Natural killer cell treated with Interleukin-12 subunit alpha and Interleukin-12 subunit beta and Interleukin-15 and Interleukin-18, amount 100 ng/mL, for 72 hours (primary cell): ENCODE measurements at regions not wholly inside any gene's neighbourhood (a gene's known extent, or its start where the extent isn't known, plus 50 kb on each side); places are given as distances from the start of the nearest gene placed in this dataset.
A peak's percentile ranks its signal among the peaks of the same experiment; 100 is the strongest.
"Not testable (repeated sequence)": the region's sequence is repeated elsewhere in the genome, so short reads cannot be mapped to it uniquely, and the experiment has no call there.

ENCODE experiments used
- ATAC-seq, 2 donors: fragments of 150-1000 bp; cut with Tn5 transposase in 1 of 2; sonication (Bioruptor Pico), chemical (Tn5 transposase) in 1 of 2; 2 replicates each; pipeline ENCODE4 v1.10.0; 2021
- DNase-seq: peaks from one replicate; pipeline ENCODE4 v3.0.0; 2022; ENCODE audit warnings: low spot score
- H3K27ac Mint-ChIP-seq, 2 donors: 1 replicate in 1 of 2; 2 replicates in 1 of 2; pipeline ENCODE4 v1.8.0; 2022; ENCODE audit warnings: mixed read lengths in 2 of 2, mild to moderate bottlenecking in 1 of 2, moderate library complexity in 1 of 2
- H3K27me3 Mint-ChIP-seq, 2 donors: 1 replicate in 1 of 2; 2 replicates in 1 of 2; pipeline ENCODE4 v1.8.0; 2022; ENCODE audit warnings: mixed read lengths in 2 of 2
- H3K36me3 Mint-ChIP-seq: one replicate; pipeline ENCODE4 v1.8.0; 2022; ENCODE audit warnings: mixed read lengths
- H3K4me1 Mint-ChIP-seq, 2 donors: 1 replicate in 1 of 2; 2 replicates in 1 of 2; pipeline ENCODE4 v1.8.0; 2022; ENCODE audit warnings: low read depth in 2 of 2, mixed read lengths in 2 of 2, mild to moderate bottlenecking in 1 of 2
- H3K4me3 Mint-ChIP-seq: one replicate; pipeline ENCODE4 v1.8.0; 2022; ENCODE audit warnings: mixed read lengths
- H3K9me3 Mint-ChIP-seq: 2 replicates; pipeline ENCODE4 v1.8.0; 2022; ENCODE audit warnings: mixed read lengths

GRCh38 chr12:73951956-73952703 lies 585.5 kb upstream of the ATXN7L3B start:
- Mint-ChIP-seq H3K4me1 (no peaks in the 10 kb centered on the region), H3K4me3 (no peak overlapping the region), H3K9me3 (peaks cover 27% of the 10 kb centered on the region), H3K27me3 (no peaks in the 10 kb centered on the region), H3K36me3 (no peaks in the 10 kb centered on the region), H3K27ac (no peak overlapping the region)
- DNase-seq = no peak
- ATAC-seq = no peak

- no peak overlapping the region for H3K4me3 Mint-ChIP-seq
- DNase-seq = no peak
- no peak overlapping the region for H3K27ac Mint-ChIP-seq
- H3K4me1 Mint-ChIP-seq = no peaks in the 10 kb centered on the region
- H3K36me3 Mint-ChIP-seq = no peaks in the 10 kb centered on the region
- no peaks in the 10 kb centered on the region for H3K9me3 Mint-ChIP-seq
- no peak for ATAC-seq
- no peaks in the 10 kb centered on the region for H3K27me3 Mint-ChIP-seq
Observed at GRCh38 chr12:73964641-73965040, 573.0 kb upstream of the ATXN7L3B start.

- H3K4me1 Mint-ChIP-seq = no peaks in the 10 kb centered on the region
- H3K9me3 Mint-ChIP-seq = peaks cover 12% of the 10 kb centered on the region
- H3K4me3 Mint-ChIP-seq = no peak overlapping the region
- DNase-seq (no peak), ATAC-seq (no peak)
- H3K36me3 Mint-ChIP-seq = peaks cover 6% of the 10 kb centered on the region
- H3K27ac Mint-ChIP-seq = no peak overlapping the region
- H3K27me3 Mint-ChIP-seq = no peaks in the 10 kb centered on the region
Observed at GRCh38 chr12:73973486-73973885, 564.1 kb upstream of the ATXN7L3B start.

GRCh38 chr12:73984552-73984951 lies 553.1 kb upstream of the ATXN7L3B start:
- no peak for DNase-seq
- no peak for ATAC-seq
- H3K36me3 Mint-ChIP-seq = no peaks in the 10 kb centered on the region
- no peaks in the 10 kb centered on the region for H3K27me3 Mint-ChIP-seq
- peaks cover 7% of the 10 kb centered on the region for H3K9me3 Mint-ChIP-seq
- no peak overlapping the region for H3K4me3 Mint-ChIP-seq
- H3K4me1 Mint-ChIP-seq = no peaks in the 10 kb centered on the region
- no peak overlapping the region for H3K27ac Mint-ChIP-seq

- Mint-ChIP-seq H3K27me3 (no peaks in the 10 kb centered on the region), H3K9me3 (peaks cover 3% of the 10 kb centered on the region), H3K4me1 (no peaks in the 10 kb centered on the region), H3K4me3 (no peak overlapping the region), H3K27ac (no peak overlapping the region), H3K36me3 (no peaks in the 10 kb centered on the region)
- ATAC-seq (no peak), DNase-seq (no peak)
Observed at GRCh38 chr12:73991138-73991537, 546.5 kb upstream of the ATXN7L3B start.

- DNase-seq (no peak), ATAC-seq (no peak)
- no peak overlapping the region for H3K4me3 Mint-ChIP-seq
- no peaks in the 10 kb centered on the region for H3K9me3 Mint-ChIP-seq
- H3K27ac Mint-ChIP-seq = no peak overlapping the region
- no peaks in the 10 kb centered on the region for H3K27me3 Mint-ChIP-seq
- no peaks in the 10 kb centered on the region for H3K4me1 Mint-ChIP-seq
- H3K36me3 Mint-ChIP-seq = no peaks in the 10 kb centered on the region
Observed at GRCh38 chr12:73998894-73999293, 538.7 kb upstream of the ATXN7L3B start.

- no peaks in the 10 kb centered on the region for H3K4me1 Mint-ChIP-seq
- H3K4me3 Mint-ChIP-seq = no peak overlapping the region
- H3K9me3 Mint-ChIP-seq = no peaks in the 10 kb centered on the region
- no peaks in the 10 kb centered on the region for H3K27me3 Mint-ChIP-seq
- no peak overlapping the region for H3K27ac Mint-ChIP-seq
- H3K36me3 Mint-ChIP-seq = no peaks in the 10 kb centered on the region
- no peak for DNase-seq
- no peak for ATAC-seq
Observed at GRCh38 chr12:74015118-74015517, 522.5 kb upstream of the ATXN7L3B start.

- H3K27ac Mint-ChIP-seq = not testable (repeated sequence)
Observed at GRCh38 chr12:74016324-74016723, 521.3 kb upstream of the ATXN7L3B start.

GRCh38 chr12:74018849-74019248 lies 518.8 kb upstream of the ATXN7L3B start:
- H3K9me3 Mint-ChIP-seq = no peaks in the 10 kb centered on the region
- peaks cover 0 to 3% of the 10 kb centered on the region in 2 donors for H3K4me1 Mint-ChIP-seq
- ATAC-seq (no peak), DNase-seq (no peak)
- no peak overlapping the region for H3K27ac Mint-ChIP-seq
- no peaks in the 10 kb centered on the region for H3K36me3 Mint-ChIP-seq
- H3K4me3 Mint-ChIP-seq = no peak overlapping the region
- no peaks in the 10 kb centered on the region for H3K27me3 Mint-ChIP-seq

More at GRCh38 chr12:74016324-74016723, 521.3 kb upstream of the ATXN7L3B start:
- H3K4me3 Mint-ChIP-seq, DNase-seq, H3K36me3 Mint-ChIP-seq, H3K4me1 Mint-ChIP-seq, H3K9me3 Mint-ChIP-seq, ATAC-seq, H3K27me3 Mint-ChIP-seq: not testable (repeated sequence)

GRCh38 chr12:74021937-74022336 lies 515.7 kb upstream of the ATXN7L3B start:
- Mint-ChIP-seq H3K4me3 (no peak overlapping the region), H3K36me3 (no peaks in the 10 kb centered on the region), H3K27me3 (no peaks in the 10 kb centered on the region), H3K9me3 (no peaks in the 10 kb centered on the region), H3K4me1 (peaks cover 0 to 3% of the 10 kb centered on the region in 2 donors), H3K27ac (no peak overlapping the region)
- ATAC-seq = peak in 1 of 2 donors; percentile 65
- DNase-seq = no peak

GRCh38 chr12:74031045-74031444 lies 506.6 kb upstream of the ATXN7L3B start:
- DNase-seq (no peak), ATAC-seq (no peak)
- Mint-ChIP-seq H3K27ac (no peak overlapping the region), H3K4me1 (no peaks in the 10 kb centered on the region), H3K36me3 (no peaks in the 10 kb centered on the region), H3K4me3 (no peak overlapping the region), H3K9me3 (no peaks in the 10 kb centered on the region), H3K27me3 (no peaks in the 10 kb centered on the region)

- Mint-ChIP-seq H3K27ac (no peak overlapping the region), H3K27me3 (no peaks in the 10 kb centered on the region), H3K36me3 (no peaks in the 10 kb centered on the region), H3K9me3 (no peaks in the 10 kb centered on the region), H3K4me3 (no peak overlapping the region), H3K4me1 (no peaks in the 10 kb centered on the region)
- DNase-seq = no peak
- no peak for ATAC-seq
Observed at GRCh38 chr12:74033531-74033930, 504.1 kb upstream of the ATXN7L3B start.

- H3K36me3 Mint-ChIP-seq, ATAC-seq, H3K27ac Mint-ChIP-seq, H3K27me3 Mint-ChIP-seq, H3K4me1 Mint-ChIP-seq, H3K4me3 Mint-ChIP-seq, DNase-seq: not testable (repeated sequence)
- peaks cover 11% of the 10 kb centered on the region for H3K9me3 Mint-ChIP-seq
Observed at GRCh38 chr12:74039138-74039537, 498.5 kb upstream of the ATXN7L3B start.

GRCh38 chr12:74043343-74043742 lies 494.3 kb upstream of the ATXN7L3B start:
- Mint-ChIP-seq H3K27me3 (no peaks in the 10 kb centered on the region), H3K36me3 (no peaks in the 10 kb centered on the region), H3K4me1 (no peaks in the 10 kb centered on the region), H3K27ac (no peak overlapping the region), H3K9me3 (peaks cover 11% of the 10 kb centered on the region), H3K4me3 (no peak overlapping the region)
- DNase-seq (no peak), ATAC-seq (no peak)

GRCh38 chr12:74049348-74049747 lies 488.3 kb upstream of the ATXN7L3B start:
- DNase-seq = no peak
- no peaks in the 10 kb centered on the region for H3K4me1 Mint-ChIP-seq
- ATAC-seq = no peak
- H3K36me3 Mint-ChIP-seq = no peaks in the 10 kb centered on the region
- no peak overlapping the region for H3K27ac Mint-ChIP-seq
- H3K4me3 Mint-ChIP-seq = no peak overlapping the region
- peaks cover 7% of the 10 kb centered on the region for H3K9me3 Mint-ChIP-seq
- H3K27me3 Mint-ChIP-seq = no peaks in the 10 kb centered on the region
